ENCODE measurements at regions not wholly inside any gene's neighbourhood (a gene's known extent, or its start where the extent isn't known, plus 50 kb on each side); places are given as distances from the start of the nearest gene placed in this dataset.
"Not testable (repeated sequence)": the region's sequence is repeated elsewhere in the genome, so short reads cannot be mapped to it uniquely, and the experiment has no call there.

DNA sequence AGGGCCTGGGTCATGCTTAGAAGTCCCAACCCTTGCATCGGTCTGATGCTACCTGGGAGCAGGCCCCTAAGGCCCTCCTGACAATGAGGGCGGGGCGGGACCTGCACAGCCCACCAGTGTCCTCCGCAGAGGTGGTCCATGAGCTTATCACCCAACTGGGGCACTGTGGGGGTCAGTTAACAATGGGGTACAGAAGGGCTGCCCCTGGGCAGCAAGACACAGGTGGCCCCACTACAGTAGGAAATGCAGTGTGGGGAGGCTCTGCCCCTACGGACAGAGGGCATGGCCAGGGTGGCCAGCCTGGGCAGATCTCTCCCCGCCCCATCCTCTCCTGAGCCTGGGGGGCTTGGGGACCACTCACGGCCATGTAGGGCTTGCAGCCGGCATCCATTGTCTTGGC, 90.7 kb downstream of the KCNJ18 start:
- not testable (repeated sequence) for H2AFZ ChIP-seq (ENCODE audit: low read length)

DNA sequence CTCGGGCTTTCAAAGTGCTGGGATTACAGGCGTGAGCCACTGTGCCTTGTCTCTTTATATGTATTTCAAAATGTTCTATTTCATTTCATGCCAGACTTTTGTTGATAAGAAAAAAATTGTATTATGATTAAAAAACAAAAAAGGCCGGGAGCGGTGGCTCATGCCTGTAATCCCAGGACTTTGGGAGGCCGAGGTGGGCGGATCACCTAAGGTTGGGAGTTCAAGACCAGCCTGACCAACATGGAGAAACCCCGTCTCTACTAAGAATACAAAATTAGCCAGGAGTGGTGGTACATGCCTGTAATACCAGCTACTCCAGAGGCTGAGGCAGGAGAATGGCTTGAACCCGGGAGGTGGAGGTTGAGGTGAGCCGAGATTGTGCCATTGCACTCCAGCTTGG, 121.9 kb downstream of the KCNJ18 start:
- intact Hi-C loops (cut with micrococcal nuclease; ENCODE audit: unreplicated experiment); H4K20me1 ChIP-seq (ENCODE audit: insufficient read depth, low read length); H3K4me3 ChIP-seq (ENCODE audit: low read depth, low read length, poor library complexity, severe bottlenecking); H3K27ac ChIP-seq (ENCODE audit: low read depth, low read length, poor library complexity, severe bottlenecking); H3K36me3 ChIP-seq (ENCODE audit: insufficient read depth, low read length); CTCF ChIA-PET (ENCODE audit: unreplicated experiment); H3K4me1 ChIP-seq (ENCODE audit: insufficient read depth, low read length, poor library complexity, severe bottlenecking); DNase-seq (ENCODE audit: low spot score); H3K9me2 ChIP-seq (ENCODE audit: insufficient read depth, low read length); H3K79me2 ChIP-seq (ENCODE audit: insufficient read depth, low read depth, low read length); H3K9me3 ChIP-seq (ENCODE audit: low read length); H3K4me2 ChIP-seq (ENCODE audit: low read length); H2AFZ ChIP-seq (ENCODE audit: low read length); BruUV-seq (replicated peaks): not testable (repeated sequence)
- POLR2A ChIA-PET, result interaction anchor here (0.9 kb wide), 1 partner anchor 125 kb away, joined by 3 read pairs; no protein-coding TSS in a partner anchor

More for the DNA sequence above, 90.7 kb downstream of the KCNJ18 start:
- H4K20me1 ChIP-seq (ENCODE audit: insufficient read depth, low read length); H3K36me3 ChIP-seq (ENCODE audit: insufficient read depth, low read length); intact Hi-C loops (cut with micrococcal nuclease; ENCODE audit: unreplicated experiment); H3K79me2 ChIP-seq (ENCODE audit: insufficient read depth, low read depth, low read length); H3K4me2 ChIP-seq (ENCODE audit: low read length); BruUV-seq (replicated peaks); H3K27ac ChIP-seq (ENCODE audit: low read depth, low read length, poor library complexity, severe bottlenecking); CTCF ChIA-PET (ENCODE audit: unreplicated experiment); DNase-seq (ENCODE audit: low spot score); H3K9me3 ChIP-seq (ENCODE audit: low read length); H3K9me2 ChIP-seq (ENCODE audit: insufficient read depth, low read length); H3K4me1 ChIP-seq (ENCODE audit: insufficient read depth, low read length, poor library complexity, severe bottlenecking); H3K4me3 ChIP-seq (ENCODE audit: low read depth, low read length, poor library complexity, severe bottlenecking): not testable (repeated sequence)
- POLR2A ChIA-PET, result interaction anchor here (0.7 kb wide), 1 partner anchor 507 kb away, joined by 3 read pairs; no protein-coding TSS in a partner anchor

DNA sequence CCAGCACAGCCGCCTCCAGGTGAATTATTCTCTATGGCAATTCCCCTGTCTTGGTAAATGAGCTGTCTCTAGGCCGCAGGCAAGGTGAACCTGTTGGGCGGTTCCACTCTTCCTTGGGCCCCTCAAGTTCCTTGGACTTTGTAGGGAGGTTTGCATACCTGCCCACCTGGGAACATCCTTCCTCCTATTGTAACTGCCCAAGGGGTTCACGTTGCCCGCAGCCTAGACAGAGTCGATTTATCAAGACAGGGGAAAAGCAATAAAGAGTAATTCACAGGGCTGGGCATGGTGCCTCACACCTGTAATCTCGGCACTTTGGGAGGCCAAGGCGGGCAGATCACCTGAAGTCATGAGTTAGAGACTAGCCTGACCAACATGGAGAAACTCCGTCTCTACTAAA, 122.5 kb downstream of the KCNJ18 start:
- no peaks in the 10 kb centered on the region for H3K4me1 ChIP-seq (ENCODE audit: insufficient read depth, low read length, poor library complexity, severe bottlenecking)
- no TSS peak for BruUV-seq (replicated peaks)
- H3K4me2 ChIP-seq (ENCODE audit: low read length), result no peak overlapping the region
- POLR2A ChIA-PET, result interaction anchor here (0.9 kb wide), 1 partner anchor 125 kb away, joined by 3 read pairs; no protein-coding TSS in a partner anchor
- H2AFZ ChIP-seq (ENCODE audit: low read length), result no peak overlapping the region
- H3K27ac ChIP-seq (ENCODE audit: low read depth, low read length, poor library complexity, severe bottlenecking), result no peak overlapping the region
- intact Hi-C loops (cut with micrococcal nuclease; ENCODE audit: unreplicated experiment), result no loop called here
- H3K9me2 ChIP-seq (ENCODE audit: insufficient read depth, low read length), result no peaks in the 10 kb centered on the region
- no peaks in the 10 kb centered on the region for H4K20me1 ChIP-seq (ENCODE audit: insufficient read depth, low read length)
- no peak for DNase-seq (ENCODE audit: low spot score)
- no peak overlapping the region for H3K4me3 ChIP-seq (ENCODE audit: low read depth, low read length, poor library complexity, severe bottlenecking)
- no peaks in the 10 kb centered on the region for H3K9me3 ChIP-seq (ENCODE audit: low read length)
- TF ChIP-seq, protein P1, sequence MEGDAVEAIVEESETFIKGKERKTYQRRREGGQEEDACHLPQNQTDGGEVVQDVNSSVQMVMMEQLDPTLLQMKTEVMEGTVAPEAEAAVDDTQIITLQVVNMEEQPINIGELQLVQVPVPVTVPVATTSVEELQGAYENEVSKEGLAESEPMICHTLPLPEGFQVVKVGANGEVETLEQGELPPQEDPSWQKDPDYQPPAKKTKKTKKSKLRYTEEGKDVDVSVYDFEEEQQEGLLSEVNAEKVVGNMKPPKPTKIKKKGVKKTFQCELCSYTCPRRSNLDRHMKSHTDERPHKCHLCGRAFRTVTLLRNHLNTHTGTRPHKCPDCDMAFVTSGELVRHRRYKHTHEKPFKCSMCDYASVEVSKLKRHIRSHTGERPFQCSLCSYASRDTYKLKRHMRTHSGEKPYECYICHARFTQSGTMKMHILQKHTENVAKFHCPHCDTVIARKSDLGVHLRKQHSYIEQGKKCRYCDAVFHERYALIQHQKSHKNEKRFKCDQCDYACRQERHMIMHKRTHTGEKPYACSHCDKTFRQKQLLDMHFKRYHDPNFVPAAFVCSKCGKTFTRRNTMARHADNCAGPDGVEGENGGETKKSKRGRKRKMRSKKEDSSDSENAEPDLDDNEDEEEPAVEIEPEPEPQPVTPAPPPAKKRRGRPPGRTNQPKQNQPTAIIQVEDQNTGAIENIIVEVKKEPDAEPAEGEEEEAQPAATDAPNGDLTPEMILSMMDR (conservative IDR thresholded peaks at IDR 0.05; ENCODE audit: low read length), result no peak
- no peaks in the 10 kb centered on the region for H3K79me2 ChIP-seq (ENCODE audit: insufficient read depth, low read depth, low read length)
- CTCF ChIA-PET (ENCODE audit: unreplicated experiment), result no interaction called here
- H3K36me3 ChIP-seq (ENCODE audit: insufficient read depth, low read length), result no peaks in the 10 kb centered on the region

DNA sequence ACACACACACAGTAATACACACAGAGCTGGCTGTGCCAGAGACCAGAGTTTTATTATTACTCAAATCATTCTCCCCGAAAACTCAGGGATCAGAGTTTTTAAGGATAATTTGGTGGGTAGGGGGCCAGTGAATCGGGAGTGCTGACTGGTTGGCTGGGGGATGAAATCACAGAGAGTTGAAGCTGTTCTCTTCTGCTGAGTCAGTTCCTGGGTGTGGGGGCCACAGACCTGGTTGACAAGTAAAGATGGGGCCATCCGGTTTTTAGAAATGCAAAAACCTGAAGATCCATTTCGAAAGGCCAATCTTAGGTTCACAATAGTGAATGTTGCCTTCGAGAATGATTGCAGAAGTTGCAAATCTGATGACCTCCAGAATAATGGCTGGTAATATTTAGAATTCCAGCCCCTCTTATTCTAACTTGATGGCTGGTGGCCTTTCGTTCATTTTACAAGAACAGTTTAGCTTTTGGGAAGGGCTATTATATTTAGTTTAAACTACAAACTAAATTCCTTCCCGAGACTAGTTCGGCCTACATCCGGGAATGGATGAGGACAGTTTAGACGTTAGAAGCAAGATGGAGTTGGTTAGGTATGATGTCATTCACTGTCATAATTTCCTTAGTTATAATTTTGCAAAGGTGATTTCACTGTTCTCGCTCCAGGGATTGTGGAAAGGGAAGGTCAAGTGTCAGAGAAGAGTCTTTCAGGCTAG, 123.2 kb downstream of the KCNJ18 start:
- no peak for TF ChIP-seq EZH2phosphoT487 (IDR thresholded peaks at IDR 0.05; ENCODE audit: borderline replicate concordance, low read depth, low read length)
- TF ChIP-seq, protein P1 (conservative IDR thresholded peaks at IDR 0.05; ENCODE audit: low read length), result no peak
- H3K9me2 ChIP-seq (ENCODE audit: insufficient read depth, low read length), result no peaks in the 10 kb centered on the region
- no peak overlapping the region for H3K4me3 ChIP-seq (ENCODE audit: low read depth, low read length, poor library complexity, severe bottlenecking)
- H3K27ac ChIP-seq (ENCODE audit: low read depth, low read length, poor library complexity, severe bottlenecking), result no peak overlapping the region
- no peaks in the 10 kb centered on the region for H4K20me1 ChIP-seq (ENCODE audit: insufficient read depth, low read length)
- H3K4me1 ChIP-seq (ENCODE audit: insufficient read depth, low read length, poor library complexity, severe bottlenecking), result no peaks in the 10 kb centered on the region
- H2AFZ ChIP-seq (ENCODE audit: low read length), result no peak overlapping the region
- ChIA-PET POLR2A (no interaction called here), CTCF (ENCODE audit: unreplicated experiment) (no interaction called here)
- BruUV-seq (replicated peaks), result no TSS peak
- no peaks in the 10 kb centered on the region for H3K79me2 ChIP-seq (ENCODE audit: insufficient read depth, low read depth, low read length)
- H3K9me3 ChIP-seq (ENCODE audit: low read length), result no peaks in the 10 kb centered on the region
- intact Hi-C loops (cut with micrococcal nuclease; ENCODE audit: unreplicated experiment), result no loop called here
- H3K4me2 ChIP-seq (ENCODE audit: low read length), result no peak overlapping the region
- H3K36me3 ChIP-seq (ENCODE audit: insufficient read depth, low read length), result no peaks in the 10 kb centered on the region
- DNase-seq (ENCODE audit: low spot score), result no peak
